GM19025 (cell line): ENCODE measurements at regions not wholly inside any gene's neighbourhood (a gene's known extent, or its start where the extent isn't known, plus 50 kb on each side); places are given as distances from the start of the nearest gene placed in this dataset.

ENCODE experiments used
- ATAC-seq: cut with Tn5 transposase; IDR thresholded peaks from one replicate; pipeline ENCODE4 v1.9.1; 2021; ENCODE audit warnings: mild to moderate bottlenecking, low read depth, moderate library complexity; ENCODE audit not compliant: unreplicated experiment

GRCh38 chr10:91127341-91128082, 93.0 kb upstream of the PCGF5 start:
- ATAC-seq, result no peak

- ATAC-seq, result no peak
These were observed 85.3 kb upstream of the PCGF5 start for GRCh38 chr10:91135113-91135512.

GRCh38 chr10:91137011-91137643, 83.3 kb upstream of the PCGF5 start:
- ATAC-seq, result no peak

- no peak for ATAC-seq
These were observed 82.6 kb upstream of the PCGF5 start for GRCh38 chr10:91137822-91138221.

- no peak for ATAC-seq
These were observed 79.4 kb upstream of the PCGF5 start for GRCh38 chr10:91140995-91141549.

GRCh38 chr10:91144961-91145360, 75.5 kb upstream of the PCGF5 start:
- ATAC-seq, result no peak

GRCh38 chr10:91146146-91146545, 74.3 kb upstream of the PCGF5 start:
- ATAC-seq, result no peak

- no peak for ATAC-seq
These were observed 70.9 kb upstream of the PCGF5 start for GRCh38 chr10:91149550-91149949.

- ATAC-seq, result no peak
These were observed 69.8 kb upstream of the PCGF5 start for GRCh38 chr10:91150631-91151030.

- no peak for ATAC-seq
These were observed 67.0 kb upstream of the PCGF5 start for GRCh38 chr10:91153508-91153907.

GRCh38 chr10:91154842-91155241, 65.6 kb upstream of the PCGF5 start:
- no peak for ATAC-seq

- no peak for ATAC-seq
These were observed 64.3 kb upstream of the PCGF5 start for GRCh38 chr10:91156196-91156595.

- no peak for ATAC-seq
These were observed 61.1 kb upstream of the PCGF5 start for GRCh38 chr10:91159254-91159783.

GRCh38 chr10:91162050-91162494, 58.4 kb upstream of the PCGF5 start:
- ATAC-seq, result no peak

- ATAC-seq, result peak; percentile 62
These were observed 57.8 kb upstream of the PCGF5 start for GRCh38 chr10:91162495-91163268.

- ATAC-seq, result peak; percentile 50
These were observed 57.1 kb upstream of the PCGF5 start for GRCh38 chr10:91163269-91163868.

- no peak for ATAC-seq
These were observed 56.5 kb upstream of the PCGF5 start for GRCh38 chr10:91163869-91164474.

GRCh38 chr10:91164520-91165065, 55.9 kb upstream of the PCGF5 start:
- ATAC-seq, result no peak

GRCh38 chr10:91167406-91167805, 53.1 kb upstream of the PCGF5 start:
- no peak for ATAC-seq

- ATAC-seq, result no peak
These were observed 50.0 kb upstream of the PCGF5 start for GRCh38 chr10:91170418-91170817.
